Caco-2 (cell line): ENCODE measurements at regions not wholly inside any gene's neighbourhood (a gene's known extent, or its start where the extent isn't known, plus 50 kb on each side); places are given as distances from the start of the nearest gene placed in this dataset.

Experiments
- BruUV-seq: library from RNA; stranded (reverse); fragments of 400-500 nt; replicated peaks from 2 replicates; lab custom pipeline; 2021; lab: Mats Ljungman, UMichigan
- CTCF ChIA-PET: fragments of 300-600 bp; sonication (Branson Sonifier 250); formaldehyde crosslinking; loops from one replicate; lab custom pipeline; 2022; ENCODE audit warnings: antibody characterized with exemption; lab: Charles Lee
- POLR2A ChIA-PET: fragments of 300-600 bp; sonication (Branson Sonifier 250); formaldehyde crosslinking; loops from one replicate; lab custom pipeline; 2022; ENCODE audit warnings: antibody characterized with exemption; lab: Charles Lee
- DNase-seq, 2 experiments: peaks; one replicate each; pipeline versions ENCODE4 v3.0.0 to v3.0.0-alpha.2; 2020 to 2022
- H3K27me3 ChIP-seq: replicated peaks from 2 replicates; pipeline ENCODE4 v1.6.0; 2011; ENCODE audit warnings: low read length; ENCODE audit not compliant: control insufficient read depth, insufficient read depth
- H3K36me3 ChIP-seq: 2 replicates; pipeline ENCODE4 v1.5.1; 2011; ENCODE audit warnings: low read length; ENCODE audit not compliant: control insufficient read depth, insufficient read depth
- H3K4me1 ChIP-seq: fragments of 250-450 bp; sonication (Bioruptor Pico); 2 replicates; pipeline ENCODE4 v1.5.1; 2020; ENCODE audit warnings: mild to moderate bottlenecking
- H3K4me3 ChIP-seq: 2 replicates; pipeline ENCODE4 v1.5.1; 2011; ENCODE audit warnings: low read depth, mild to moderate bottlenecking, control low read depth, low read length
- H3K9me3 ChIP-seq: fragments of 250-450 bp; sonication (Bioruptor Pico); 2 replicates; pipeline ENCODE4 v1.5.1; 2020; ENCODE audit warnings: mild to moderate bottlenecking, moderate library complexity
- H3K27ac Mint-ChIP-seq: one replicate; pipeline ENCODE4 v1.8.0; 2022; ENCODE audit warnings: mixed read lengths; ENCODE audit not compliant: unreplicated experiment
- H3K27me3 Mint-ChIP-seq: one replicate; pipeline ENCODE4 v1.8.0; 2022; ENCODE audit warnings: mixed read lengths; ENCODE audit not compliant: insufficient read depth, unreplicated experiment
- H3K36me3 Mint-ChIP-seq: one replicate; pipeline ENCODE4 v1.8.0; 2022; ENCODE audit warnings: mild to moderate bottlenecking, mixed read lengths; ENCODE audit not compliant: insufficient read depth, unreplicated experiment
- H3K4me1 Mint-ChIP-seq: one replicate; pipeline ENCODE4 v1.8.0; 2022; ENCODE audit warnings: low read depth, mixed read lengths; ENCODE audit not compliant: unreplicated experiment
- H3K4me3 Mint-ChIP-seq: one replicate; pipeline ENCODE4 v1.8.0; 2022; ENCODE audit warnings: mild to moderate bottlenecking, moderate library complexity, mixed read lengths; ENCODE audit not compliant: unreplicated experiment
- H3K9me3 Mint-ChIP-seq: one replicate; pipeline ENCODE4 v1.8.0; 2022; ENCODE audit warnings: mixed read lengths; ENCODE audit not compliant: unreplicated experiment
- CTCF ChIP-seq, 2 experiments: fragments of 200-600 bp in 1 of 2; IDR thresholded peaks; 1 replicate in 1 of 2; 2 replicates in 1 of 2; pipeline versions ENCODE4 v1.5.1 to v1.8.0; 2011 to 2022; ENCODE audit warnings: antibody characterized with exemption in 1 of 2, control low read depth in 1 of 2, inconsistent platforms in 1 of 2, low read depth in 1 of 2, low read length in 1 of 2, mild to moderate bottlenecking in 1 of 2, moderate library complexity in 1 of 2; ENCODE audit not compliant: insufficient read depth in 1 of 2, severe bottlenecking in 1 of 2, unreplicated experiment in 1 of 2
- intact Hi-C: fragments of 100-400 bp; cut with micrococcal nuclease; formaldehyde crosslinking; loops from one replicate; pipeline ENCODE4 v1.10.0; 2022; ENCODE audit not compliant: unreplicated experiment

- no peak for TF ChIP-seq CTCF (IDR thresholded peaks at IDR 0.05; ENCODE audit: insufficient read depth in 1 of 2, low read depth in 1 of 2, low read length in 1 of 2, severe bottlenecking in 1 of 2, unreplicated experiment in 1 of 2)
- no peak for DNase-seq
- POLR2A ChIA-PET: no interaction called here
Measured at GRCh38 chr9:19634881-19635280, 154.0 kb downstream of the SLC24A2 start.

GRCh38 chr9:19631181-19631580, 157.7 kb downstream of the SLC24A2 start:
- no peak overlapping the region for H3K4me3 ChIP-seq
- BruUV-seq: no TSS peak
- H3K27ac Mint-ChIP-seq: no peak overlapping the region
- no peaks in the 10 kb centered on the region for H3K9me3 ChIP-seq
- CTCF ChIA-PET: no interaction called here
- H3K27me3 ChIP-seq: no peaks in the 10 kb centered on the region
- H3K9me3 Mint-ChIP-seq: no peaks in the 10 kb centered on the region
- no peak for TF ChIP-seq CTCF (IDR thresholded peaks at IDR 0.05; ENCODE audit: insufficient read depth in 1 of 2, low read depth in 1 of 2, low read length in 1 of 2, severe bottlenecking in 1 of 2, unreplicated experiment in 1 of 2)
- peaks cover 11% of the 10 kb centered on the region for H3K27me3 Mint-ChIP-seq
- H3K4me1 Mint-ChIP-seq: no peaks in the 10 kb centered on the region
- intact Hi-C loops: no loop called here
- no peaks in the 10 kb centered on the region for H3K36me3 ChIP-seq
- DNase-seq: no peak
- POLR2A ChIA-PET: no interaction called here
- no peak overlapping the region for H3K4me3 Mint-ChIP-seq
- no peaks in the 10 kb centered on the region for H3K4me1 ChIP-seq
- no peaks in the 10 kb centered on the region for H3K36me3 Mint-ChIP-seq

More at GRCh38 chr9:19634881-19635280, 154.0 kb downstream of the SLC24A2 start:
- Histone ChIP-seq H3K9me3 (no peaks in the 10 kb centered on the region), H3K4me1 (no peaks in the 10 kb centered on the region), H3K27me3 (no peaks in the 10 kb centered on the region), H3K4me3 (no peak overlapping the region), H3K36me3 (no peaks in the 10 kb centered on the region)
- H3K27ac Mint-ChIP-seq: no peak overlapping the region
- CTCF ChIA-PET: no interaction called here
- no peaks in the 10 kb centered on the region for H3K36me3 Mint-ChIP-seq
- no peak overlapping the region for H3K4me3 Mint-ChIP-seq
- H3K9me3 Mint-ChIP-seq: no peaks in the 10 kb centered on the region
- peaks cover 13% of the 10 kb centered on the region for H3K27me3 Mint-ChIP-seq
- no peaks in the 10 kb centered on the region for H3K4me1 Mint-ChIP-seq
- BruUV-seq: no TSS peak
- intact Hi-C loops: no loop called here

GRCh38 chr9:19630760-19631159, 158.1 kb downstream of the SLC24A2 start:
- H3K27ac Mint-ChIP-seq: no peak overlapping the region
- intact Hi-C loops: no loop called here
- H3K4me1 Mint-ChIP-seq: no peaks in the 10 kb centered on the region
- no peaks in the 10 kb centered on the region for H3K36me3 ChIP-seq
- H3K4me3 Mint-ChIP-seq: no peak overlapping the region
- H3K36me3 Mint-ChIP-seq: no peaks in the 10 kb centered on the region
- no peak for DNase-seq
- H3K4me3 ChIP-seq: no peak overlapping the region
- no peaks in the 10 kb centered on the region for H3K9me3 Mint-ChIP-seq
- BruUV-seq: no TSS peak
- no peaks in the 10 kb centered on the region for H3K9me3 ChIP-seq
- ChIA-PET POLR2A (no interaction called here), CTCF (no interaction called here)
- no peaks in the 10 kb centered on the region for H3K4me1 ChIP-seq
- H3K27me3 ChIP-seq: no peaks in the 10 kb centered on the region
- no peak for TF ChIP-seq CTCF (IDR thresholded peaks at IDR 0.05; ENCODE audit: insufficient read depth in 1 of 2, low read depth in 1 of 2, low read length in 1 of 2, severe bottlenecking in 1 of 2, unreplicated experiment in 1 of 2)
- peaks cover 9% of the 10 kb centered on the region for H3K27me3 Mint-ChIP-seq
